ENCODE measurements at regions not wholly inside any gene's neighbourhood (a gene's known extent, or its start where the extent isn't known, plus 50 kb on each side); places are given as distances from the start of the nearest gene placed in this dataset.

- H3K4me1 ChIP-seq (ENCODE audit: control insufficient read depth in 1 of 2, insufficient read depth in 1 of 2, low read depth in 1 of 2, low read length in 1 of 2) = no peaks in the 10 kb centered on the region
- H3K9me3 ChIP-seq = no peaks in the 10 kb centered on the region
- no peak overlapping the region for H3K4me3 ChIP-seq (ENCODE audit: low read depth in 1 of 2, low read length in 1 of 2)
- no peaks in the 10 kb centered on the region for H3K36me3 ChIP-seq
- no peaks in the 10 kb centered on the region for H3K27me3 ChIP-seq
- no peak overlapping the region for H3K27ac ChIP-seq
- TF ChIP-seq CTCF (IDR thresholded peaks at IDR 0.05) = no peak
Measured at GRCh38 chr14:62187265-62187664, 425.0 kb downstream of the SNAPC1 start.

- Histone ChIP-seq H3K27ac (no peak overlapping the region), H3K4me3 (ENCODE audit: low read depth in 1 of 2, low read length in 1 of 2) (no peak overlapping the region), H3K27me3 (no peaks in the 10 kb centered on the region), H3K9me3 (no peaks in the 10 kb centered on the region), H3K36me3 (no peaks in the 10 kb centered on the region), H3K4me1 (ENCODE audit: control insufficient read depth in 1 of 2, insufficient read depth in 1 of 2, low read depth in 1 of 2, low read length in 1 of 2) (no peaks in the 10 kb centered on the region)
- TF ChIP-seq CTCF (IDR thresholded peaks at IDR 0.05) = no peak
Measured at GRCh38 chr14:62189698-62190097, 427.5 kb downstream of the SNAPC1 start.

- Histone ChIP-seq H3K27me3 (no peaks in the 10 kb centered on the region), H3K36me3 (no peaks in the 10 kb centered on the region), H3K27ac (no peak overlapping the region), H3K4me1 (ENCODE audit: control insufficient read depth in 1 of 2, insufficient read depth in 1 of 2, low read depth in 1 of 2, low read length in 1 of 2) (no peaks in the 10 kb centered on the region), H3K9me3 (no peaks in the 10 kb centered on the region), H3K4me3 (ENCODE audit: low read depth in 1 of 2, low read length in 1 of 2) (no peak overlapping the region)
- TF ChIP-seq CTCF (IDR thresholded peaks at IDR 0.05) = no peak
Measured at GRCh38 chr14:62206456-62206855, 444.2 kb downstream of the SNAPC1 start.

- no peak overlapping the region for H3K4me3 ChIP-seq (ENCODE audit: low read depth in 1 of 2, low read length in 1 of 2)
- no peak for TF ChIP-seq CTCF (IDR thresholded peaks at IDR 0.05)
- no peaks in the 10 kb centered on the region for H3K9me3 ChIP-seq
- no peaks in the 10 kb centered on the region for H3K36me3 ChIP-seq
- H3K27me3 ChIP-seq = no peaks in the 10 kb centered on the region
- no peaks in the 10 kb centered on the region for H3K4me1 ChIP-seq (ENCODE audit: control insufficient read depth in 1 of 2, insufficient read depth in 1 of 2, low read depth in 1 of 2, low read length in 1 of 2)
- no peak overlapping the region for H3K27ac ChIP-seq
Measured at GRCh38 chr14:62209287-62209899, 447.2 kb downstream of the SNAPC1 start.

GRCh38 chr14:62213516-62213915, 451.3 kb downstream of the SNAPC1 start:
- no peaks in the 10 kb centered on the region for H3K36me3 ChIP-seq
- H3K4me3 ChIP-seq (ENCODE audit: low read depth in 1 of 2, low read length in 1 of 2) = no peak overlapping the region
- H3K27me3 ChIP-seq = no peaks in the 10 kb centered on the region
- H3K27ac ChIP-seq = no peak overlapping the region
- no peak for TF ChIP-seq CTCF (IDR thresholded peaks at IDR 0.05)
- no peaks in the 10 kb centered on the region for H3K4me1 ChIP-seq (ENCODE audit: control insufficient read depth in 1 of 2, insufficient read depth in 1 of 2, low read depth in 1 of 2, low read length in 1 of 2)
- H3K9me3 ChIP-seq = no peaks in the 10 kb centered on the region

- no peak for TF ChIP-seq CTCF (IDR thresholded peaks at IDR 0.05)
Measured at GRCh38 chr14:62216121-62216520, 453.9 kb downstream of the SNAPC1 start.

More at GRCh38 chr14:62216121-62216520, 453.9 kb downstream of the SNAPC1 start:
- H3K4me1 ChIP-seq (ENCODE audit: control insufficient read depth in 1 of 2, insufficient read depth in 1 of 2, low read depth in 1 of 2, low read length in 1 of 2) = no peaks in the 10 kb centered on the region
- H3K9me3 ChIP-seq = no peaks in the 10 kb centered on the region
- no peaks in the 10 kb centered on the region for H3K36me3 ChIP-seq
- no peak overlapping the region for H3K27ac ChIP-seq
- no peak overlapping the region for H3K4me3 ChIP-seq (ENCODE audit: low read depth in 1 of 2, low read length in 1 of 2)
- H3K27me3 ChIP-seq = no peaks in the 10 kb centered on the region

All from neutrophil (primary cell).